TTC549 (cell line): ENCODE measurements at regions not wholly inside any gene's neighbourhood (a gene's known extent, or its start where the extent isn't known, plus 50 kb on each side); places are given as distances from the start of the nearest gene placed in this dataset.

Experiments
- FAIRE-seq: peaks from 2 replicates; lab custom pipeline; 2012; peaks lifted over from hg19 to GRCh38; lab: Jason Lieb, UNC

GRCh38 chr6:54010340-54011276 is 100.6 kb upstream of the MLIP start:
- FAIRE-seq: no peak

DNA sequence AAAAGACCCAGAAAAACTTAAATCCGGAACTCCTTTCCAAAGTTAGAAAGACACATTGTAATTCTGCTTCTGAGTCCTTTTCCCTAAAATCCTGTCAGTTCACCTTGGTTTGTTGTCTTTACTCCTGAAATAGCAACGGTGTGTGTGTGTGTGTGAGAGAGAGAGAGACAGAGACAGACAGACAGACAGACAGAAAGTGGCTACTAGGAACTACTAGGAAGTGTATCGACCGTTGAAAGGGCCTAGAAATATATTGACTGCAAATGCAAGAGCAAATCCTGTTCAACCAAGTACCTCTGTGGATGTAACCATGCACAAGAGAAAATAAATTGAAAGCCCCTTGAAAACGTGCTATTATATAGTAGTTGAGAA is 100.0 kb upstream of the MLIP start:
- FAIRE-seq: no peak

- no peak for FAIRE-seq
These were observed 97.3 kb upstream of the MLIP start for GRCh38 chr6:54013966-54014365.

GRCh38 chr6:54014440-54014839 is 96.8 kb upstream of the MLIP start:
- no peak for FAIRE-seq

DNA sequence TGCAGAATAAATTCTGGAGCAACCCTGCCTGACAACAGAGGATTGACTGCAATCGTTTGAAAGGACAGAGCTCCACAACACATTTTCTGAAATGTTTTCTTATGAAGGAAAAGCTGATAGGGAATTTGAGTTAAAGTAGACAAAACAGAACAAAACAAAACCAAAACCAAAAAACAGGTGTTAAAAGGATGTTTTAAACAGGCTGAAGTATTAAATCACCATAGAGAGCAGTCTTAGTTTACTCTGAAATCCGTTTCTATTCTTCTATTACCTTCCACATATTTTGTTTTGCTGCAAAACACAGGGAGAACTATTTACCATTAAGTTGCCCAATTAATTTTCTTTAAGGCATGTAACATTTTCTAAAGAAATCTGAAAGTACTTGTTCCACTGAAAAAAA is 93.4 kb upstream of the MLIP start:
- no peak for FAIRE-seq

GRCh38 chr6:54018722-54019121 is 92.5 kb upstream of the MLIP start:
- FAIRE-seq: no peak

- FAIRE-seq: no peak
These were observed 91.4 kb upstream of the MLIP start for GRCh38 chr6:54019860-54020259.

DNA sequence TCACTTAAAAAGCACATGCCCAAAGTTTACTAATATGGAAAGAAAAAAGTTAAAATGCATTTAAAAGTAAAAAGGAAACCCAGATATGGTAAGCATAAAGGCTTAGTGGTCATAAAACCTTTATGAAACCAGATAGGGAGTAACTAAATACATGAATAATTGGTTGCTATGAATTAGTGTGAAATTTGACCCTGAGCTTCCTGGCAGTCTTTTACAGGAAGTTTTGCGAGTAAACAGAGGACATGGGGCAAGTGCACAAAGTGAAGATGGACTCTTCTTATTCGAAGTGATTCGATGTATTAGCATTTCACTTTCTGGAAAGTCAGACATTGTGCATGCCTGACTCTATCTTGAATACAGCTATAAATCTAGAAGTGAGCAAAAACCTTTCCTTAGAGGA is 90.9 kb upstream of the MLIP start:
- FAIRE-seq: no peak

DNA sequence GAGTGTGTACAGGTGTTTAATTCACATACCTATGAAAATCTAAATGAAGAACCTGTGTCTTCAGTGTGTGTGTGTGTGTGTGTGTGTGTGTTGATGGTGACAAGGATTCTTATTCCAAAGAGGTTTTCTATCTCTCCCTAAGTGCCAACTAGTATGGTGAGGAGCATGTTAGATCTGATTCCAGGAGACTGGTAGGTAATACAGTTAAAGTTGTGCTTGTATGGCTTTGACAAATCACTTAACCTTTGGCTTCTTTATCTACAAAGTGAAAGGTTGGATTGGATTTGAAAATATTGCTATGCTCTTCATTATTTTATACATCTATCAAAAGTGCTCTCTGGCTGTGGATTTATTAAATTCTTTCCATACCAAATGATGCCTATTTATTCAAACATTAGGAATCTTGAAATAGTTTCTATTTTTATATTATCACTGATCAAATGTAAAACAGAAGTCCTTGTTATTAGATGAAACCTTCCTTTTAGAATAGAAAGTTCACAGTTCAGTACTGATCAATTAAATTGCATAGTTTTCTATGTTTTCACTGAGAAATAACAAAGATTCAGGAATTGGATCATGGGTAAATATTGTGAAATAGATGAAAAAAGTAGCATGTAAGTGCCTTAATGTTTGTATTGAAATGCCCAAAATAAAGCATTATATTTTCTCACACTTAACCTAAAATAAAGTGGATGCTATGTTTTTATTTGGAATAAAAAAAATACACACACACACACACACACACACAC is 84.4 kb upstream of the MLIP start:
- no peak for FAIRE-seq

- no peak for FAIRE-seq
These were observed 83.1 kb upstream of the MLIP start for GRCh38 chr6:54028170-54028569.

DNA sequence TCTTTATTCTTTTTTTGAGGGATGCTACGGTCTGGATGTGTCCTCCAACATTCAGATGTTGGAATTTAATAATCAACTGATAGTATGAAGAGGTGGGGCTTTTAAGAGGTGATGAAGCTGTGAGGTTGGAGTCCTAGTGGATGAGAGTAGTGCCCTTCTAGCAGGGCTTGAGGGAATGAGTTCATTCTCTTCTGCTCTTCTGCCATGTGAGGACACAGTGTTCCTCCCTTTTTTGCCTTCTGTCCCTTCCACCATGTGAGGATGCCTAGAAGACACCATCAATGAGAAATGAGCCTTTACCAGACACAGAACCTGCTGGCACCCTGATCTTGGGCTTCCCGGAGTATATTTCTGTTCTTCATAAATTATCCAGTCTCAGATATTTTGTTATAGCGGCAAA is 82.1 kb upstream of the MLIP start:
- FAIRE-seq: no peak

DNA sequence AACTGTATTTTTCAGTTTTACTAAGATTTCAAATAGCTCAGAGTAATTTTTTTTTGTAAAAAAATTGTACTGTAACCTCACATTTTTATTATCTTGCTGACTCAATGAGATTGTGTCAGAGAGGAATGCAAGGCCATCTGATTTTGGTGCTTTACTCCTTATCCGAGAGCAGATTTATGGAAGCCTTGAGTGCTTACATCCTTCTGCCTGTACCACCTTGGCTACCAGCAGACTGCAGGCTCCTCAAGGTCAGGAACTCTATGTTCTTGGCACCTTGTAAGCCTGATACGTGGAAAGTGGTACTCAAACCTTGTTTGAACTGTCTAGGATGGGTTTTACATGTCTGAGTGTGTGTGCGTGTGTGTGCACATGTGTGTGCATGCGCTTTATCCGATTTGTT is 80.1 kb upstream of the MLIP start:
- no peak for FAIRE-seq

DNA sequence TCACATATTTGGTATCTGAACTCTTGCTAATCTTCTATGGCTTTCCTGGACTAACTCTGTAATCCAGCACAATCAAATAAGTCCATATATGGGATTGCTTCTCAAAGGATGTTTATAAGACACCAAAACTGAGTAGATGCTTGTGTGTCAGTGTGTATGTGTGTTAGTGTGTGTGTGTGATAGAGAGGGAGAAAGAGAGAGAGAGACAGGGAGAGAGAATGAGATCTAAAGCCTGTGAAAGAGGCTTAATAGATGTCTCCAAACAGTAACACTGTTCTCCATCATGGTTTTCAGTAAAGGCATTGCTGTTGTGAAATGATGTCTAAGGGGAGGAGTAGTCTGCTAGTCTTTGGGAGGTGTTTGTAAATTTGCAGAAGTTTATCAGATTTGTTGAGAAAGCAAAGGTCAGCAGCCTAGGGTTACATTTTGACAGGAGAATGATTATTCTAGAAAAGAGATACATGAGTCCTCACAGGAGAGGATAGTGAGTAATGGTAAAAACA is 73.9 kb upstream of the MLIP start:
- FAIRE-seq: no peak

GRCh38 chr6:54040545-54040944 is 70.7 kb upstream of the MLIP start:
- no peak for FAIRE-seq

DNA sequence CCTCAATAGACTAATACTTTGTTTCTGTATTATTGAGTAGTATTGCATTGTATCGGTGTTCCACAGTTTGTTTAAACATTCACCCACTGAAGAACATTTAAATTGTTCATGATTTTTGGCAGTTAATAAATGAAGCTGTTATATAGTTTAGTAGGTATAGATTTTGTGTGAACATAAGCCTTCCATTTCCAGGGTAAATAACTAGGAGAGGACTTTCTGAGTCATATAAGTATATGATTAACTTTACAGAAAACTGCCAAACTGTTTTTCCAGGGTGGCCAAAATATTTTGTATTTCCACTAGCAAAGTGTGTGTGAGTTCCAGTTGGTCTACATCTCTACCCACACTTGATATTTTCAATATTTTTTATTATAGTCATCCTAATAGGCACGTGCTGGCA is 70.0 kb upstream of the MLIP start:
- FAIRE-seq: no peak

DNA sequence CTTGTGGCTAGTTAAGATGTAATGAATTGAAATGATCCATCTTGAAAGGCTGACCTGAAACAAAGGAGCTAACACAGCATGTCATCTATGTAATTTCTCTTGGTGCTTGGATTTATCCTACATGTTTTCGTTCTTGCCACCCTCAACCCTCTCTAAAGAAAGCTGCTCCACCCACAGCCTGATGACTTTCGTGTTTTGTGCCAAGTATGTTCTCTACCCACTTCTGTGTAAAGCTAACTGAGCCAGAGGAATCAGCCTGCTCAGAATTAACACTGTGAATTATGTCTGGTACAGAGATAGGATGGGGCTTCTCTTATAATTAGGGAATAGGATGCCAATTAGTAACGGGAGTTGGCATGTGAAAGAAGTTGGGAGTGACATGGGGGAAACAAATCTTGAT is 67.9 kb upstream of the MLIP start:
- no peak for FAIRE-seq

DNA sequence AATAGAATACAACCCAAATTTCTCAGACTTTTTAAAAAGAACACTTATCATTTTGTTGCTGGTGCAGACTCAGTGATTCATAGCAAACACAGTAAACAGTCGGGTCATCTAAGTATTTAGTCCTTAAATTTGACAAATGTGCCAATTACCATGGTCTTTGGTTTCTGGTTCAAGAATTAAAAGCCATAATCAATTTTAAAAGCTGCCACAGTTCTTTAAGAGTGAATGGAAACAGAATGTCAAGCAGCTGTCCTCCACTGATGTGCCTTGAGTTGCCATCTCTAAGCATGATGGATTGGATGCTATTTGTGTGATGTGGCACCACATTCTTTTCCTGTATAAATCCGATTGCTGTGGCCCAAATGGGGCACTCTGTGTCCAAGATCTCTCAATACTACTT is 67.2 kb upstream of the MLIP start:
- FAIRE-seq: no peak

GRCh38 chr6:54048782-54049181 is 62.5 kb upstream of the MLIP start:
- no peak for FAIRE-seq

DNA sequence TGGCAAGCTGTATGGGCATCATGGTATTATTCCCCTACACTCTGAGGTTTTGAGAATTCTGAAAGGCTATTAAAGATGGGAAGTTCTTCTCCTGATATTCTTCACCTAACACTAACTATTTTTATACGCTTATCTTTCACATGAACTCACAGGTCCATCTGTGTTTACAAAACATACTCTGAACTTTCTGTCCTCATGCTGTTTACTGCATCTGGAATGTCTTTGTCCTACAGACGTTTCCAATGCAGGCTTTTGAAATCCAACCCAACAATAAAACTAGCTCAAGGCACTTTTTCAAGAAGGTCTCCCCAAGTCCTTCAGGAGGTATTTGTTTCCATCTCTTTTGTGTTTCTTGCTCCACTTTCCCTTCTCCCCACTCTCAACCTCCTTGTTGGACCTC is 60.5 kb upstream of the MLIP start:
- no peak for FAIRE-seq

DNA sequence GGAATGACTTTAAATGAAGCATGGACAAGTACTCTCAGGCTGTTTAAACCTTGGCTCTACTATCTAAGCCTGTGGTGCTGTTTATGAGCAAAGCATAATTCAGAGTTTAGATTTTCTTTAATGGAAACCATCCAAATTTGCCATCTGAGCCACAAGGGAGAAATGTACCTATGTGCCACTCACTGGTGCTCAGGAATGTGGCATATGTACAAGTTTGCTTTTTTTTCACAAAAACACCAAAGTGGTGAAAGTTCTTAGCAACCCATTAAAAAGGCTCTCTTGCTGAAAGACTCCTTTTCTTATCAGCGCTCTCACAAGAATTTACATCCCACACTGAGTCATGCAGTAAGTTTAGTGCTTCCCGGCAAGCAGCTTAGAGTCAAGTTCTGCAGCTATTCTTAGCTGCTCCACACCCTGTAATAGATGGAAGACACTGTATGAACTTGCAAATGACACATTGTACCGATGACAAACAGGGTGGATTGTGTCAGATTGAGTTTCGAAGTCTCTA is 57.3 kb upstream of the MLIP start:
- no peak for FAIRE-seq

- FAIRE-seq: no peak
These were observed 55.1 kb upstream of the MLIP start for GRCh38 chr6:54056105-54056504.

DNA sequence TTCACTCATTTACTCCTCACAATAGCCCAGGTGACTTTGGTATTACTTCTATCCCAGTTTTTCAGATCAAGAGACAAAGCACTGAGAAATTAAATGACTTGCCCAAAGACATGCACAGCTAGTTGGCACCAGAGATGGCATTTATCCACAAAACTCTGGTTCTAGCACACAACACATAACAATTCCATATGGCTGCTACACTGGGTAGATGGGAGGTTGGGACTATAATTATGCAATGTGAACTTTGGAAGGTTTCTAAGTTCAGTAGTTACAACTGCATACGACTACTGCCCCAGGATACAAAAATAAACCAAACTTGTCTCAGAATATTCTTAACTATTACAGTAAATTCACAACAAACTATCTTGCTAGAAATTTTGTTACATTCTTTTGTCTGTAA is 54.2 kb upstream of the MLIP start:
- no peak for FAIRE-seq

DNA sequence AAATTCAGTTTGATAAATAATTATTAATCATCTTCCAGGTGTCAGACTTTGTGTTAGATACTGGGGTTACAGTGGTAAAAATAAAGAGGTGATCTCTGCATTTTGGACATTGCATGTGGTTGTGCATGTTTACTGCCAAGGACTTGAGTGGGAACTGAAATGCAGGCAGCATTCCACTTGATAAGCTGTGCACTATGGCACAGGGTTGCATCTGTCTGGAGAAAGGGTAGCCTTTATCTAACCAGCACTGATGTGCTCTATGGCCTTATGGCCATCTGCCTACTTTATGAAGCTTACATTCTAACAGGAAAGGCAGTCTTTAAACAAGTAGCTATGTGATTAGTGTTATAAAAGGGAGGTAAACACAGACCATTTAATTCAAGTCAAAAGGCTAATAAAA is 53.0 kb upstream of the MLIP start:
- FAIRE-seq: no peak
